ENCODE measurements at regions not wholly inside any gene's neighbourhood (a gene's known extent, or its start where the extent isn't known, plus 50 kb on each side); places are given as distances from the start of the nearest gene placed in this dataset.
"Not testable (repeated sequence)": the region's sequence is repeated elsewhere in the genome, so short reads cannot be mapped to it uniquely, and the experiment has no call there.

- DNase-seq (ENCODE audit: extremely low spot score), result no peak
- TF ChIP-seq POLR2AphosphoS5 (IDR thresholded peaks at IDR 0.05) (no peak), CTCF (IDR thresholded peaks at IDR 0.05) (no peak), POLR2A (IDR thresholded peaks at IDR 0.05; ENCODE audit: low read depth) (no peak), EP300 (IDR thresholded peaks at IDR 0.05) (no peak)
- H3K9me3 ChIP-seq, result no peaks in the 10 kb centered on the region
- H3K27ac ChIP-seq (replicated peaks in 1 of 4), result no peak overlapping the region
- no peaks in the 10 kb centered on the region for H3K27me3 ChIP-seq
- H3K4me3 ChIP-seq, result no peak overlapping the region
- intact Hi-C loops (cut with DNase I), result no loop called here
- no peaks in the 10 kb centered on the region for H3K36me3 ChIP-seq
- H3K4me1 ChIP-seq, result no peaks in the 10 kb centered on the region
- WGBS, result 81% methylated on average over 3 of the region's 3 CpGs
Observed at GRCh38 chr4:167867191-167867590, 225.1 kb upstream of the ANXA10 start.

- H3K27me3 ChIP-seq, result no peaks in the 10 kb centered on the region
- no peaks in the 10 kb centered on the region for H3K4me1 ChIP-seq
- no peaks in the 10 kb centered on the region for H3K36me3 ChIP-seq
- no peak for TF ChIP-seq POLR2A (IDR thresholded peaks at IDR 0.05; ENCODE audit: low read depth)
- TF ChIP-seq EP300 (IDR thresholded peaks at IDR 0.05), result no peak
- TF ChIP-seq POLR2AphosphoS5 (IDR thresholded peaks at IDR 0.05), result no peak
- TF ChIP-seq CTCF (IDR thresholded peaks at IDR 0.05), result no peak
- no peaks in the 10 kb centered on the region for H3K9me3 ChIP-seq
- H3K27ac ChIP-seq (replicated peaks in 1 of 4), result no peak overlapping the region
- no peak overlapping the region for H3K4me3 ChIP-seq
- DNase-seq (ENCODE audit: extremely low spot score), result no peak
- intact Hi-C loops (cut with DNase I), result no loop called here
- 60% methylated on average over 1 of the region's 1 CpG for WGBS
Observed at GRCh38 chr4:167868163-167868562, 224.2 kb upstream of the ANXA10 start.

- Histone ChIP-seq H3K36me3 (no peaks in the 10 kb centered on the region), H3K9me3 (no peaks in the 10 kb centered on the region), H3K27me3 (no peaks in the 10 kb centered on the region), H3K4me3 (no peak overlapping the region), H3K4me1 (no peaks in the 10 kb centered on the region), H3K27ac (replicated peaks in 1 of 4) (no peak overlapping the region)
- TF ChIP-seq EP300 (IDR thresholded peaks at IDR 0.05) (no peak), CTCF (IDR thresholded peaks at IDR 0.05) (no peak), POLR2A (IDR thresholded peaks at IDR 0.05; ENCODE audit: low read depth) (no peak), POLR2AphosphoS5 (IDR thresholded peaks at IDR 0.05) (no peak)
- intact Hi-C loops (cut with DNase I), result no loop called here
- DNase-seq (ENCODE audit: extremely low spot score), result no peak
Observed at GRCh38 chr4:167873496-167873895, 218.8 kb upstream of the ANXA10 start.

- H3K4me1 ChIP-seq; H3K4me3 ChIP-seq; H3K9me3 ChIP-seq; H3K27ac ChIP-seq (replicated peaks in 1 of 4); H3K36me3 ChIP-seq; DNase-seq (ENCODE audit: extremely low spot score); intact Hi-C loops (cut with DNase I); H3K27me3 ChIP-seq: not testable (repeated sequence)
- WGBS, result 86% methylated on average over 3 of the region's 3 CpGs
Observed at GRCh38 chr4:167876091-167876490, 216.2 kb upstream of the ANXA10 start.

- intact Hi-C loops (cut with DNase I); DNase-seq (ENCODE audit: extremely low spot score); H3K4me1 ChIP-seq; H3K9me3 ChIP-seq; H3K36me3 ChIP-seq; H3K27me3 ChIP-seq; H3K4me3 ChIP-seq; H3K27ac ChIP-seq (replicated peaks in 1 of 4): not testable (repeated sequence)
- WGBS, result 87% methylated on average over 8 of the region's 8 CpGs
Observed at GRCh38 chr4:167877826-167878225, 214.5 kb upstream of the ANXA10 start.

GRCh38 chr4:167883266-167883665, 209.1 kb upstream of the ANXA10 start:
- Histone ChIP-seq H3K27ac (replicated peaks in 1 of 4) (no peak overlapping the region), H3K9me3 (no peaks in the 10 kb centered on the region), H3K4me1 (no peaks in the 10 kb centered on the region), H3K4me3 (no peak overlapping the region), H3K27me3 (no peaks in the 10 kb centered on the region), H3K36me3 (no peaks in the 10 kb centered on the region)
- intact Hi-C loops (cut with DNase I), result no loop called here
- DNase-seq (ENCODE audit: extremely low spot score), result no peak
- TF ChIP-seq POLR2AphosphoS5 (IDR thresholded peaks at IDR 0.05) (no peak), EP300 (IDR thresholded peaks at IDR 0.05) (no peak), POLR2A (IDR thresholded peaks at IDR 0.05; ENCODE audit: low read depth) (no peak), CTCF (IDR thresholded peaks at IDR 0.05) (no peak)
- 17% methylated on average over 1 of the region's 1 CpG for WGBS
